ENCODE measurements at regions not wholly inside any gene's neighbourhood (a gene's known extent, or its start where the extent isn't known, plus 50 kb on each side); places are given as distances from the start of the nearest gene placed in this dataset.

GRCh38 chr5:168126606-168127005, 164.8 kb upstream of the WWC1 start (continued):
- TF ChIP-seq ZNF460 (CRISPR knock-in tag; IDR thresholded peaks at IDR 0.05; ENCODE audit: borderline replicate concordance) = no peak
- TF ChIP-seq GTF2F1 (IDR thresholded peaks at IDR 0.05; ENCODE audit: low read length) = no peak
- TF ChIP-seq, protein P1, sequence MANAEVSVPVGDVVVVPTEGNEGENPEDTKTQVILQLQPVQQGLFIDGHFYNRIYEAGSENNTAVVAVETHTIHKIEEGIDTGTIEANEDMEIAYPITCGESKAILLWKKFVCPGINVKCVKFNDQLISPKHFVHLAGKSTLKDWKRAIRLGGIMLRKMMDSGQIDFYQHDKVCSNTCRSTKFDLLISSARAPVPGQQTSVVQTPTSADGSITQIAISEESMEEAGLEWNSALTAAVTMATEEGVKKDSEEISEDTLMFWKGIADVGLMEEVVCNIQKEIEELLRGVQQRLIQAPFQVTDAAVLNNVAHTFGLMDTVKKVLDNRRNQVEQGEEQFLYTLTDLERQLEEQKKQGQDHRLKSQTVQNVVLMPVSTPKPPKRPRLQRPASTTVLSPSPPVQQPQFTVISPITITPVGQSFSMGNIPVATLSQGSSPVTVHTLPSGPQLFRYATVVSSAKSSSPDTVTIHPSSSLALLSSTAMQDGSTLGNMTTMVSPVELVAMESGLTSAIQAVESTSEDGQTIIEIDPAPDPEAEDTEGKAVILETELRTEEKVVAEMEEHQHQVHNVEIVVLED (CRISPR knock-in tag; IDR thresholded peaks at IDR 0.05; ENCODE audit: borderline replicate concordance) = no peak
- TF ChIP-seq CC2D1A (CRISPR knock-in tag; IDR thresholded peaks at IDR 0.05) = no peak
- no peak for TF ChIP-seq SP140L (CRISPR knock-in tag; IDR thresholded peaks at IDR 0.05; ENCODE audit: borderline replicate concordance)

GRCh38 chr5:168128111-168128510, 163.3 kb upstream of the WWC1 start:
- 10% methylated on average over 5 of the region's 7 CpGs for WGBS (ENCODE audit: low lambda C conversion rate)
- in situ Hi-C loops (cut with HindIII; ENCODE audit: extremely low pct_ligation_motif_present, low pct_unique_long_range_greater_than_20kb) (no loop called here), intact Hi-C loops (cut with micrococcal nuclease; ENCODE audit: unreplicated experiment) (no loop called here)
- no peak overlapping the region for H3K4me2 ChIP-seq (ENCODE audit: low read depth, low read length)
- H2AFZ ChIP-seq (ENCODE audit: low read length) = no peak overlapping the region
- H3K27ac ChIP-seq (ENCODE audit: extremely low read length, insufficient read depth, low read length) = no peak overlapping the region
- no peaks in the 10 kb centered on the region for H3K79me2 ChIP-seq (ENCODE audit: insufficient read depth, low read length)
- H3K9ac ChIP-seq (ENCODE audit: insufficient read depth, low read depth, low read length) = no peak overlapping the region
- no peaks in the 10 kb centered on the region for H3K36me3 ChIP-seq (replicated peaks in 1 of 2; ENCODE audit: control insufficient read depth in 1 of 2, insufficient read depth in 2 of 2, low read length in 2 of 2)
- ChIA-PET CTCF (ENCODE audit: low intra/inter-chr PET ratio, low total read pairs) (no interaction called here), POLR2A (no interaction called here)
- H3K27me3 ChIP-seq (ENCODE audit: control insufficient read depth in 1 of 2, insufficient read depth in 2 of 2, low read length in 2 of 2) = peaks cover 0 to 6% of the 10 kb centered on the region in 2 experiments; a peak in 3 of 5 replicates
- no peak for ATAC-seq
- no peak for DNase-seq (ENCODE audit: low spot score)
- H3K9me3 ChIP-seq (ENCODE audit: low read length) = no peaks in the 10 kb centered on the region
- no peaks in the 10 kb centered on the region for H3K4me1 ChIP-seq (ENCODE audit: insufficient read depth, low read length)
- H3K4me3 ChIP-seq (replicated peaks in 1 of 3; ENCODE audit: insufficient read depth in 1 of 3, low read depth in 2 of 3, low read length in 3 of 3) = no peak overlapping the region
- no peaks in the 10 kb centered on the region for H4K20me1 ChIP-seq (ENCODE audit: insufficient read depth, low read length)
- no peak for FAIRE-seq
- BruUV-seq (replicated peaks) = no TSS peak
- TF ChIP-seq ZNF501 (CRISPR knock-in tag; IDR thresholded peaks at IDR 0.05) (no peak), NCOA2 (CRISPR knock-in tag; IDR thresholded peaks at IDR 0.05) (no peak), MED8 (CRISPR knock-in tag; IDR thresholded peaks at IDR 0.05; ENCODE audit: insufficient replicate concordance) (no peak), NR0B2 (CRISPR knock-in tag; IDR thresholded peaks at IDR 0.05) (no peak), DMTF1 (CRISPR knock-in tag; IDR thresholded peaks at IDR 0.05) (no peak), CEBPZ (IDR thresholded peaks at IDR 0.05; ENCODE audit: low read length) (no peak)
- TF ChIP-seq, protein P2, sequence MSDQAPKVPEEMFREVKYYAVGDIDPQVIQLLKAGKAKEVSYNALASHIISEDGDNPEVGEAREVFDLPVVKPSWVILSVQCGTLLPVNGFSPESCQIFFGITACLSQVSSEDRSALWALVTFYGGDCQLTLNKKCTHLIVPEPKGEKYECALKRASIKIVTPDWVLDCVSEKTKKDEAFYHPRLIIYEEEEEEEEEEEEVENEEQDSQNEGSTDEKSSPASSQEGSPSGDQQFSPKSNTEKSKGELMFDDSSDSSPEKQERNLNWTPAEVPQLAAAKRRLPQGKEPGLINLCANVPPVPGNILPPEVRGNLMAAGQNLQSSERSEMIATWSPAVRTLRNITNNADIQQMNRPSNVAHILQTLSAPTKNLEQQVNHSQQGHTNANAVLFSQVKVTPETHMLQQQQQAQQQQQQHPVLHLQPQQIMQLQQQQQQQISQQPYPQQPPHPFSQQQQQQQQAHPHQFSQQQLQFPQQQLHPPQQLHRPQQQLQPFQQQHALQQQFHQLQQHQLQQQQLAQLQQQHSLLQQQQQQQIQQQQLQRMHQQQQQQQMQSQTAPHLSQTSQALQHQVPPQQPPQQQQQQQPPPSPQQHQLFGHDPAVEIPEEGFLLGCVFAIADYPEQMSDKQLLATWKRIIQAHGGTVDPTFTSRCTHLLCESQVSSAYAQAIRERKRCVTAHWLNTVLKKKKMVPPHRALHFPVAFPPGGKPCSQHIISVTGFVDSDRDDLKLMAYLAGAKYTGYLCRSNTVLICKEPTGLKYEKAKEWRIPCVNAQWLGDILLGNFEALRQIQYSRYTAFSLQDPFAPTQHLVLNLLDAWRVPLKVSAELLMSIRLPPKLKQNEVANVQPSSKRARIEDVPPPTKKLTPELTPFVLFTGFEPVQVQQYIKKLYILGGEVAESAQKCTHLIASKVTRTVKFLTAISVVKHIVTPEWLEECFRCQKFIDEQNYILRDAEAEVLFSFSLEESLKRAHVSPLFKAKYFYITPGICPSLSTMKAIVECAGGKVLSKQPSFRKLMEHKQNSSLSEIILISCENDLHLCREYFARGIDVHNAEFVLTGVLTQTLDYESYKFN (CRISPR knock-in tag; conservative IDR thresholded peaks at IDR 0.05) = no peak
